Stimulated activated naive CD4-positive, alpha-beta T cell treated with Interleukin-2 at 50 U/mL for 16 hours (primary cell): ENCODE measurements at regions not wholly inside any gene's neighbourhood (a gene's known extent, or its start where the extent isn't known, plus 50 kb on each side); places are given as distances from the start of the nearest gene placed in this dataset.

Source experiments
- DNase-seq: peaks from one replicate; lab custom pipeline; 2025; lab: John Stamatoyannopoulos, UW

DNA sequence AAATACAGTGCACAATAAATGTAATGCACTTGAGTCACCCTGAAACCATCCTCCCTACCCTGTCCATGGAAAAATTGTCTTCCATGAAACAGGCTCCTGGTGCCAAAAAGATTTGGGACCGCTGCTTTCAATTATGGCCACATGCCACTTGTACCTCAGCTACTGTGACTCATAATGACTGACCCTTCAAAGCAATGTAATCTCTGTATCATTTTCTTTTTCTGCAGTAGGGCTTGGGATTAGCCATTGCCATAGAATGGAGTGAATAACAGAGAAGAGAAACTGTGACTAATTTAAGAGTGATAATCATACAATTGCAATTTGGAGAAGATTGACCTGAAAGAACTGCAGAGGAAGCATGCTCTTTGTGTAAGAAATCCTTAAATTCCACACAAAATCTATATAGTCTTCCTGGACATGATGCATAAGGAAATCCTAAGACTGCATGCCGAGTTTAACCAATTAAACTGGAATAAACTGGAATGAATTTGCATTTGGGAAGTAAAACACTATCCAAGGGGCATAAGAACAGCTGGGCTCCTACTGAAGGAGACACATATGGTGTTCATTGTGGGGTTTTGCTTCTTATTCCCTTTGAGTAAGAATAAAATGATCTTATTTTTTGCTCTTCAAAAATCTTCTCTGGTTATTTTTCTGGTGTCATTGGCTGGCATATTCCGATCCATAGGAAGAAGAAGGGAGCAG lies 59.5 kb upstream of the SLC7A1 start:
- no peak for DNase-seq

DNA sequence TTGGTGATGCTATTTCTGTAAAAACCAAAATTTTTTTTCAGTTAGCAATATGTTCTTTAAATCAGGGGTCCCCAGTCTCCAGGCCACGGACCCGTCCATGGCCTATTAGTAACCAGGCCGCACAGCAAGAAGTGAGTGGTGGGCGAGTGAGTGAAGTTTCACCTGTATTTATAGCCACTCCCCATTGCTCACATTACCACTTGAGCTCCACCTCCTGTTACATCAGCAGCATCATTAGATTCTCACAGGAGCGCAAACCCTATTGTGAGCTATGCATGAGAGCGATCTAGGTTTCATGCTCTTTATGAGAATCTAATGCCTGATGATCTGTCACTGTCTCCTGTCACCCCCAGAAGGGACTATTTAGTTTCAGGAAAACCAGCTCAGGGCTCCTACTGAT lies 58.9 kb upstream of the SLC7A1 start:
- no peak for DNase-seq

DNA sequence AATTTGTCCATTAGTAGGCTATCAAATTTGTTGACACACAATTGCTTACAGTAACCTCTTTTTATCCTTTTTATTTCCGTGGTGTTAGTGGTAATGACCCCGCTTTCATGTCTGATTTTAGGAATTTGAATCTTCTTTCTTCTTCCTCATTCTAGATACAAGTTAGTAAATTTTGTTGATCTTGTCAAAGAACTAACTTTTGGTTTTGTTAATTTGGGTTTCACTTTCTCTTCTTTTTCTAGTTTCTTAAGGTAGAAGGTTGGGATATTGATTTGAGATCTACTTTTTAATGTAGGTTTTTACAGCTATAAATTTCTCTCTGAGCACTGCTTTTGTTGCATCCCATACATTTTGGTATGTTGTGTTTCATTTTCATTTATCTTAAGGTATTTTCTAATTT lies 53.3 kb upstream of the SLC7A1 start:
- no peak for DNase-seq
